ENCODE measurements at regions not wholly inside any gene's neighbourhood (a gene's known extent, or its start where the extent isn't known, plus 50 kb on each side); places are given as distances from the start of the nearest gene placed in this dataset.

GRCh38 chr10:52677086-52677485 lies 95.5 kb downstream of the MBL2 start:
- no peak for TF ChIP-seq POLR2AphosphoS5 (IDR thresholded peaks at IDR 0.05; ENCODE audit: borderline replicate concordance, low read depth, low read length)
- TF ChIP-seq EZH2 (IDR thresholded peaks at IDR 0.05), result no peak
- no peak for TF ChIP-seq FOXP2 (optimal IDR thresholded peaks at IDR 0.05; ENCODE audit: control extremely low read depth, extremely low read length, insufficient read depth)
